ENCODE measurements at regions not wholly inside any gene's neighbourhood (a gene's known extent, or its start where the extent isn't known, plus 50 kb on each side); places are given as distances from the start of the nearest gene placed in this dataset.

- H3K4me3 Mint-ChIP-seq: no peak overlapping the region
- TF ChIP-seq CTCF (conservative IDR thresholded peaks at IDR 0.05): no peak
- H3K9me3 Mint-ChIP-seq: peaks cover 7% of the 10 kb centered on the region
- no peaks in the 10 kb centered on the region for H3K27me3 Mint-ChIP-seq (ENCODE audit: low read depth)
- no peaks in the 10 kb centered on the region for H3K36me3 Mint-ChIP-seq (ENCODE audit: low read depth)
- H3K27ac Mint-ChIP-seq (ENCODE audit: unreplicated experiment): no peak overlapping the region
- no peaks in the 10 kb centered on the region for H3K4me1 Mint-ChIP-seq
- DNase-seq (ENCODE audit: low read depth, low spot score): no peak
These were observed 364.3 kb upstream of the SPHKAP start for GRCh38 chr2:228545748-228546145.

GRCh38 chr2:228545041-228545747 is 363.7 kb upstream of the SPHKAP start:
- Mint-ChIP-seq H3K9me3 (peaks cover 5% of the 10 kb centered on the region), H3K4me1 (no peaks in the 10 kb centered on the region), H3K27ac (ENCODE audit: unreplicated experiment) (no peak overlapping the region), H3K27me3 (ENCODE audit: low read depth) (no peaks in the 10 kb centered on the region), H3K36me3 (ENCODE audit: low read depth) (no peaks in the 10 kb centered on the region), H3K4me3 (no peak overlapping the region)
- no peak for TF ChIP-seq CTCF (conservative IDR thresholded peaks at IDR 0.05)
- no peak for DNase-seq (ENCODE audit: low read depth, low spot score)

GRCh38 chr2:228543117-228543516 is 361.6 kb upstream of the SPHKAP start:
- Mint-ChIP-seq H3K27ac (ENCODE audit: unreplicated experiment) (no peak overlapping the region), H3K9me3 (peaks cover 2% of the 10 kb centered on the region), H3K4me1 (no peaks in the 10 kb centered on the region), H3K4me3 (no peak overlapping the region), H3K27me3 (ENCODE audit: low read depth) (no peaks in the 10 kb centered on the region), H3K36me3 (ENCODE audit: low read depth) (no peaks in the 10 kb centered on the region)
- TF ChIP-seq CTCF (conservative IDR thresholded peaks at IDR 0.05): no peak
- no peak for DNase-seq (ENCODE audit: low read depth, low spot score)

GRCh38 chr2:228542277-228542676 is 360.8 kb upstream of the SPHKAP start:
- H3K27ac Mint-ChIP-seq (ENCODE audit: unreplicated experiment): no peak overlapping the region
- H3K36me3 Mint-ChIP-seq (ENCODE audit: low read depth): no peaks in the 10 kb centered on the region
- peaks cover 2% of the 10 kb centered on the region for H3K9me3 Mint-ChIP-seq
- no peaks in the 10 kb centered on the region for H3K4me1 Mint-ChIP-seq
- H3K4me3 Mint-ChIP-seq: no peak overlapping the region
- H3K27me3 Mint-ChIP-seq (ENCODE audit: low read depth): no peaks in the 10 kb centered on the region
- DNase-seq (ENCODE audit: low read depth, low spot score): no peak
- TF ChIP-seq CTCF (conservative IDR thresholded peaks at IDR 0.05): no peak

- DNase-seq (ENCODE audit: low read depth, low spot score): no peak
- no peak for TF ChIP-seq CTCF (conservative IDR thresholded peaks at IDR 0.05)
- Mint-ChIP-seq H3K9me3 (peaks cover under 1% of the 10 kb centered on the region), H3K27ac (ENCODE audit: unreplicated experiment) (no peak overlapping the region), H3K4me1 (no peaks in the 10 kb centered on the region), H3K36me3 (ENCODE audit: low read depth) (no peaks in the 10 kb centered on the region), H3K27me3 (ENCODE audit: low read depth) (no peaks in the 10 kb centered on the region), H3K4me3 (no peak overlapping the region)
These were observed 360.3 kb upstream of the SPHKAP start for GRCh38 chr2:228541789-228542188.

Data from neural crest cell (in vitro differentiated cells).